COLO829 (cell line): ENCODE measurements at regions not wholly inside any gene's neighbourhood (a gene's known extent, or its start where the extent isn't known, plus 50 kb on each side); places are given as distances from the start of the nearest gene placed in this dataset.
"Not testable (repeated sequence)": the region's sequence is repeated elsewhere in the genome, so short reads cannot be mapped to it uniquely, and the experiment has no call there.

ENCODE experiments used
- DNase-seq: peaks from one replicate; pipeline ENCODE4 v3.0.0; 2012; ENCODE audit warnings: low spot score

DNA sequence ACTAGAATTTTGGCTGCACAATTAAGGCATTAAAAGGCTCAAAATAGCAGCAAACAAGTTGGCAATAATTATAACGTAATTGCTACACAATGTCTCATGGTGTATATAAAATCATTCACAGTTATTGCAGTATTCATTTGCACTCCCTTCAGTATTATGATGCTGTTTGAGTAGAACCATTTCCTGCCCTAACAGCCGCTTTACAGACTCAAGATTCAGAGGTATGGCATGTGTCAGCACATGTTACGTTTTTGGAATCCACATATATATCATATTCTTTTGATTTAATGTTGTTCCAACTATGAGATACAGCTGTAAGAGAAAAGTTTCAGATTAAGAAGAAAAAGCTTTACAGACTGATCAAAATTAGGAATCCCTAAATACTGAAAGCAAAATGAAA is 56.3 kb upstream of the NCKAP5 start:
- DNase-seq: no peak

GRCh38 chr2:133627741-133628140 is 59.5 kb upstream of the NCKAP5 start:
- no peak for DNase-seq

- no peak for DNase-seq
Observed at GRCh38 chr2:133633309-133633708, 65.0 kb upstream of the NCKAP5 start.

DNA sequence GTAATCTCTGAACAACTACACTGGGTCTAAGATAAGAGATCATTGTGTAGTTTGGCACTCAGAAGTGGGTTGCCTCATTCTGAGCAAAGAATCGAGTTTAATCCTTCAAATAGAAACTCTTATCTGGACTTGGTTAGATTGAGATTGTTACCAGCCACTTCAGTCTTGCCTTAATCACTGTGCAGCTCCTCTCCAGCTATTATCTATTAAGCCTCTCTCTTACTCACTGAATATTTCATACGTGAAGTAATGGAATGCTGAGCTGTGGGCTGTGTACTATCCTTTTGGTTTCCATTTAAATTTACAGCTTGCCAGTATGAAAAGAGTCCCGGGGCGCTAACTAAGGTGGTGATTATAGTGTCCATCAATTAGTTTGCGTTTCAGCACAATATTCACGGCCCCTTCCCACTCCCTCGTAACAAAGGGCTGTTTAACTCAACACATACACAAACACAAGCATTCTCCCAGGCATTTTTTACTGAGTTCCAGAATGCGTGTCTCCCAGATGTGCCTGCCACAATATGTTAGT is 65.7 kb upstream of the NCKAP5 start:
- no peak for DNase-seq

GRCh38 chr2:133635131-133635530 is 66.9 kb upstream of the NCKAP5 start:
- DNase-seq: no peak

DNA sequence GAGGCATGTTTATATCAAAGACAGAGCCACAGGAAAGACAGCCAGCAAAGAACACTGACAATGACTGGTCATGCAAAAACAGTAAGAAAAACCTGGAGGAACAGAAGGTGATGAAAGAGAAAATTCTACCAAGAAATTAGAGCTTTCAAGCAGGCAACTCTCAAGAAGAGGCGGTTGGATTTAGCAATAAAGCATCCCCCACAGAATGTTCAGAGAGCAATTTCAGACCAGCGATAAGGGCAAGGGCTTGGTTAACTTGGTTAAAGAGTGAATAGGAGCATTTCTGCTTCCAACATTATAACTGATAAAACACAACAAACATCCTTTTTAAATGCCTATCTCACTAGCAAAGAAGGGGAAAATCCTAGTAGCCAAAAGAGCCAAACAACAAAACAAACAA is 68.0 kb upstream of the NCKAP5 start:
- no peak for DNase-seq

- DNase-seq: no peak
Observed at GRCh38 chr2:133640103-133640502, 71.8 kb upstream of the NCKAP5 start.

GRCh38 chr2:133641497-133641896 is 73.2 kb upstream of the NCKAP5 start:
- no peak for DNase-seq

DNA sequence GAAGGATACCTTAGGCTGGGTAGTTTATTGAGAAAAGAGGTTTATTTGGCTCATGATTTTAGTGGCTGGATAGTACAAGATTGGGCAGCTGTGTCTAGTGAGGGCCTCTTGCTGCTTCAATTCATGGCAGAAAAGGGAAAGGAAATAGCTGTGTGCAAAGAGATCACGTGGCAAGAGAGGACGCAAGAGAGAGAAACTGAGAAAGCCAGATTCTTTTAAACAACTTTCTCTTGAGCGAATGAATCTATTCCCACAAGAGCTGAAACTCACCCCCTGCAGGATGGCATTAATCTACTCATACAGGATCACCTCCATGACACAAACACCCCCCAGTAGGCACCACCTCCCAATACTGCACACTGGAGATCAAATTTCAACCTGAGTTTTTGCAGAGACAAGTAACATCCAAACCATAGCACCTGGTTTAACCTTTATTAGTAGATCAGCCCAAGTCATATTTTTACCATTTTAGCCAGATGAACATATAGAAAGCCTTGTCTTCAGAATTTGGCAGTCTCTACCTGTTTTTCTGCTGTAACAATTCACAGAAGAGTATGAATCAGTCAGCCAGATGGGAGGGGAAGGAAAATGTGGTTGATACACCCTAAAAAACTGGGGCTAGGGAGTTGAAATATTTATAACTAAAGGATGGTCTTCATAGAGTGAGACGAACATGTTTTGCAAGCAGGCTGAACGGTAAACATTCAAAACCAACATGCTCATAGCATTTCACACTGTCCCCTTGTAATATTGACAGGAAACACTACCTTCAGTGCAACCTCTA is 73.9 kb upstream of the NCKAP5 start:
- DNase-seq: no peak

DNA sequence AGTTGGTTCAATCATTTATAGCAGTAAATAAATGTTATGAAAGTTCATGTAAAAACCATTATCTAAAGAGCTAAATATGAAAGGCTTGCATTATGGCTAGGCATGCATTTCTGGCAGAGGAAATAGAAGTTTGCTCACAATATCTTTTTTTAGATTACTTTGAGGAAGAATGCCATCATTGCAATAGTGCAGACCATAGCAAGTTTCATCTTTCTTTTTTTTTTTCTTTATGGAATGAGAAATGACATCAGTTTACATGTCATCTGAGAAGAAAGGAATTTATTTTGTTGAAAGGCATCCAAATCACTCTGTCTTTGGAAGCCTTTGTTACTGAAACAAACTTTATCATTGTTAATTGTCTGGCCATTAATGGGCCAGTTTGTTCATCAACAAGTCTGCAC is 74.5 kb upstream of the NCKAP5 start:
- DNase-seq: peak; percentile 70

- DNase-seq: no peak
Observed at GRCh38 chr2:133643863-133644262, 75.6 kb upstream of the NCKAP5 start.

- DNase-seq: no peak
Observed at GRCh38 chr2:133644846-133645245, 76.6 kb upstream of the NCKAP5 start.

DNA sequence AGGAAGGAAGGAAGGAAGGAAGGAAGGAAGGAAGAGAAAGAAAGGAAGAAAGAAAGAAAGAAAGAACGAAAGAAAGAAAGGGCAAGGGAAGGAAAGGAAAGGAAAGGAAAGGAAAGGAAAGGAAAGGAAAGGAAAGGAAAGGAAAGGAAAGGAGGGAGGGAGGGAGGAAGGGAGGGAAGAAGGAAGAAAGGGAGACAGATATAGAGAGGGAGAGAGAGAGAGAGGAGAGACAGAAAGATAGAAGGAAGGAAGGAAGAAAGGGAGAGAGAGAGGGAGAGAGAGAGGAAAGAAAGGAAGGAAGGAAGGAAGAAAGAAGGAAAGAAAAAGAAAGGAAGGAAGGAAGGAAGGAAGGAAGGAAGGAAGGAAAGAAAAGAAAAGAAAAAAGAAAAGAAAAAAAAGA is 79.1 kb upstream of the NCKAP5 start:
- not testable (repeated sequence) for DNase-seq

DNA sequence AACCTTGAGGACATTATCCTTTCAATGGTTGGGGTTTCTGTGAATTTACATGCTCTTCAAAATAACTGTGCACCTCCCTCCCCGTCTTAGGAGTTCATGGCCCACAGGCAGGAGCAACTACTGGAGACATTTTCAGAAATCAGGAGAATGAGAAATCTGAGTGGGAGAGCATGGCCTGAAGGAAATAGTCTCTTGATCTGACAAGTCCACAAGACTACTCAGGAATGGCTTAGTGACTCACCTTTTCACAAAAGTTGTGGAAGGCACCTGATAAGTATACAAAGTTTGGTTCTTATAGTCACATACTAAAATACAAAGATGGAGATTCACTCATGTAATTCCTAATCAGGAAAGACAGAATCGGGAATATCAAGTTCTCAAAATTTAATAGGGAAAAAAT is 83.6 kb upstream of the NCKAP5 start:
- DNase-seq: no peak

DNA sequence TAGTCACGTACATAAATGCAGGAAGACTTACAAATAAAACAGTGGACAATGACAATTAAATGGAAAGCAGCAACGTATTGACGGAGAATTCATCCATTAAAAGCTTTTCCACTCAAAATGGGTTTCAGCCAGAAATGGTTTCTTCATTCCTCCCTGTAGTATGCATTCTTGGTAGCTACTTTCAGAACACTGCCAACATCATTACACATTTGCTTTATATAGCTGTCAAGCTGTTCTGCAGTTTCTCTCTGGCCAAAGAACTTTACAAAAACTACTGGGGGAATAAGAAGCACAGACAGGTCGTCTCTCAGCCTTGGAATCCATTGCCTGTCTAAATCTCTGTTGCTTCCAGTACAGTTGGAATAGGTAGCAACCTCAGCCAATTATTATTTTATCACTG is 84.1 kb upstream of the NCKAP5 start:
- DNase-seq: no peak

GRCh38 chr2:133653056-133653455 is 84.8 kb upstream of the NCKAP5 start:
- no peak for DNase-seq

- DNase-seq: no peak
Observed at GRCh38 chr2:133654949-133655348, 86.7 kb upstream of the NCKAP5 start.

GRCh38 chr2:133655610-133656009 is 87.3 kb upstream of the NCKAP5 start:
- DNase-seq: no peak

DNA sequence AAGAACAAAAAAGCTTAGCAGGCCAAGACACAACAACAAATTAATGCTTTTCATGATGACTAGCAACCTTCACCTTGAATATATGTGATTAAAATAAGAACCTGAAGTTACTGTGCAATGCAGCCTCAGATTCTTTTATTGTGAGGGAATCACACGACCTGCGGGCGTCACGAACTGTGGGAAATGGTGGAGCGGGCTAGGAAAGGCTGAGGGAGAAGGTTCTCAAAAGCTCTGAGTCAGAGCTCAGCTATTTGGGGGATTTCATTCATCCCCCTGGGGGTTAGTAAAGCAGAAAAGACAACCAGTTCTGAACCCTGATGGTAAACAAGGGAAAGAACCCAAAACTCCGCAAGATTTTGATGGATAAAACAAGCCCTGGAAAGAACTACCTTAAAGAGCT is 89.3 kb upstream of the NCKAP5 start:
- no peak for DNase-seq

DNA sequence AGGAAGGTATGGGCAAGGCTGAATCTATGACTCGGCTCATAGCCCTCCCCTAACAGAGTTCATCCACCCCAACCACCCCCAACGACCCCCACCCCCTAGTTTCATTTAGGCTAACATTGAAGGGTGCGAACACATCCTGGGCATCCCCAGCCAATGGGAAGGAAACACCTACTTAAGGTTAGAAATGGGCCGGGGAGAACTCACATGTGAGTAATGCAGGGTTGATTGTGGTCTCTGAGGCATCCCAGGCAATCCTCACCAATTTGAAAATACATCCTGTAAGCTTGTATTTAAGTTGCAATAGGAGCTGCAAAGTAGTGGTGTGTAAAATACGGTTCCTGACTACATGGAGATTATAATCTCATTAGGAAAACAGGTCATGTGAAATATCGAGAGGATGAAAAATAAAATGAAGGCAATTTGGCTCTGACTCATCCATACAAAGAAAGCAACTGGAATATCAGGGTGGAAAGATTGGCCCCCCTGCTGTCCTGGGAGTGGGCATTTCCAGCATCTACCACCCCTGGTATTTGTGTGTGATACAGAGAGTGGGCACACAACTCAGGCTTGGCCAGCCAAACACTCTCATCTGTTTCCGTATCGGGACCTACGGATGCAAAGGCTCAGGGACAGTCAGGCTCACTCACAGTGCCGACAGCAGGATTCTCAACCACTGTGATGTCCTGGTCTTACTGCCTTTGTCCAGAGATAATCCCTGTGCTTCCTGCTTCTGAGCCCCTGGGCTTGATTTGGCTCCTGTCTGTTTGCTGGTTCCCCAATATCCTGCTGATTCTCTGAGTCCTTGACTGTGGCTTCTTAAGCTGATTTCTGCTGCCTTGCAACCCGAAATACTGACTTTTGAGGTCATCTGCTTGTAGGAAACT is 90.0 kb upstream of the NCKAP5 start:
- no peak for DNase-seq

DNA sequence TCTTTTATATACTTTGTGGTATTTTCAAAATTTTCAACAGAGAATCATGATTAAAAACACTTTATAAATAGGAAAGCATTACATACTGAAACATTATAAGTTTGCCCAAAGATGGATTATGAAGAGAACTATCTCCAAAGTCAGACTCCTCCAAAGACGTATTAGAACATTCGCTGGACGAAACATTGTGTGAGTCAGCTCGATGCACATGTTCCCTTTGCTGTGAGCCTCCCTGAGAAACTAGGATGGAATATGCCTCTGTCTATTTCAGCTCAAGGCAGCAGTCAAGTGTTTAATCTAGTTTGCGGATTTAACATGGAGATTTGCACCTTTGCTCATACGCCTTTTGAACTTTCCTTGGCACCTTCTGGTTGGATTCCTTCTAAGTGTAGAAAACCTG is 92.2 kb upstream of the NCKAP5 start:
- no peak for DNase-seq

DNA sequence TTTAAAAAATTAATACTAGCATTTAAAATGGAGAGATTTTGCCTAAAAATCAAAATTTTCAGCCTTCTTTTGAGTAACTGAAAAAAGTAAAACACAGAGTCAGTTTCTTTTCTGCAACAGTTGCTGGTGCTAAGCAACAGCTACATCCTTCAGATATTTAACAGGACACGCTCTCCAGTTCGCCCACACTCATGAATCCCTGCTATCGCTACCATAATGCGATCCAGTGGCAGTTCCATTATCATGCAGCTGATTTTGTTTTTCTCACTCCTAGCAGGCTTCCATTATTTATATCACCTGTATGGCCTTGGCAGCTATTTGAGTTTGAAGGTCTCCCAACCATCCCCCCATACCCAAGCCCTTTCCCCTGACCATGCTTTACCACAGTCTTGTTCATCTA is 93.1 kb upstream of the NCKAP5 start:
- no peak for DNase-seq

DNA sequence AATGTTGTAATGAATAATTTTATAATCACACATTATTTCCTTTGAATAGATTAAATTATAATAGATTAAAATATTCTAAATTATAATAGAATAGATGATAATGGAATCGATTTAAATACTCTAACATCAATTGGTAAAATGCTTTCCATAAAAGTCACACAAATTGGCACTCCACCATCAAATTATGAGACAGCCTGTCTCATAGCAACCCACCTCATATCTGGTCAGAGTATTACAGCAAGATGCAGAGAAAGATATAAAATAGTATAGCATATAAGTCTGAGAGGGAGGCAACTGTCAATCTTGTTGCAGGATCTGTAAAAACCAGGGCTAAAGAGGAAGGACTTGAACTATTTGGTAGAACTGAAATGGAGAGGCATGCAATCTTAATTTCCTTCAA is 98.4 kb upstream of the NCKAP5 start:
- no peak for DNase-seq
